GM18520 (cell line): ENCODE measurements at regions not wholly inside any gene's neighbourhood (a gene's known extent, or its start where the extent isn't known, plus 50 kb on each side); places are given as distances from the start of the nearest gene placed in this dataset.

Source experiments
- ATAC-seq: cut with Tn5 transposase; IDR thresholded peaks from one replicate; pipeline ENCODE4 v1.9.1; 2021; ENCODE audit not compliant: unreplicated experiment

- no peak for ATAC-seq
Observed at GRCh38 chr1:34650090-34650489, 104.8 kb upstream of the GJB5 start.

- no peak for ATAC-seq
Observed at GRCh38 chr1:34650800-34651199, 104.0 kb upstream of the GJB5 start.

DNA sequence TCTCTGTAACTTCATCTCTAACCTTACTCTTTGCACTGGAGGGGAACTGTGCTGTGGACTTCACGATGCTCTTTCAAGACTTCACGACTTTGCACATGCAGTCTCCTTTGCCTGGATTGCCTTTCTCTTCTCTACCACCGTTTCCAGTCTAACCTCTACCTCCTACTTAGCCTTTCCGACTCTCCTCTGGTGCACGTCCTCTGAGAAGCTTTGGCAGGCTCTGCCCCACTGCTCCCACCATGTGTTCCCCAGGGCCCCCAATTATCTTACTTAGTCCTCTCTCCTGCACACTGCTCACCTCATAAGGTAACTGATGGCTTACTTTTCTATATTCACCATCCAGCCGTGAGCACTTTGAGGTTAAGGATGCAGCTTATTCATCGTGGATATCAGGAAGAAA is 101.7 kb upstream of the GJB5 start:
- no peak for ATAC-seq

DNA sequence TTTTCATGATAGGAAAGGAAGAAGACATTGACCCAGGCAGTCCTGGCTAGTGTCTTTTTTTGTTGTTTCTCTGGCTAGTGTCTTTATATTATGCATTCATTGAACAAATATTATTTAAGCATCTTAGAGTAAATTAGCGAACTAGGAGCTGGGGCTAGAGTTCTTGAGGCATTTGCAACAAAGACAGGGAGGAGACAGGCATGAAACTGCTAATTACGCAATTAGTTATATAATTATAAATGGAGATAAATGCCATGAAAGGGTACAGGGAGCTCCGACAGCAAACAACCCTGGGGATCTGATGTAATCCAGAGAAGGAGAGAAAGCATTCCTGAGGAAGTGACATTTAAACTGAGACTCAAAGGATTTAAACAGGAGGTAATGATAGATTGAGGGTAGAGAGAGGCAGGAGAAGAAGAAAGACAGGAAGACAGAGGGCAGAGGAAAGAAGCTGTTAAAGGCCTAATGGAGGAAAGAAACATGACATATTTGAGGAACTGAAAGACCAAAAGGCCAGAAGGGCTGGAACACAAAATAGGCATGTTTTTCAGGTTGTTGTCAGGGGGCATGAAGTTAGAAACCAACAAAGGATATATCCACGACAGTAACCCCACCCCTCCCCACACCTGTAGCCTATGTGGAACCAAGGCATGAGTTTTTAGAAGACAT is 99.5 kb upstream of the GJB5 start:
- ATAC-seq = no peak

DNA sequence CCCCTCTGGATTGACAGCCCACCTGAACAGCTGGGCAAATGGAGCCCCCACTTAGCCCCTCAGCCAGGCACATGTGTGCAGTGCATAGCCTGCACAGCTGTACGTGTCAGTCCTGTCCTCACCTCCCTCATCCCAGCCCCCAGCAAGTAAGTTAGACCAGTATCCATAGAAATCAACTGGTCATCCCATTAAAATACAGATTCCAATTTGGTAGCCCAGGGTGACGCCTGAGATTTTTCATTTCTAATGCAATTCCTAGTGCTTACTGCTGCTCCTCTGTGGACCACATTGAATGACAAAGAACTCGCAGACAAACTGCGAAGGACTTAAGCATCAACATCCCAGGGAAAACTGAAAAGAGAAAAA is 99.0 kb upstream of the GJB5 start:
- no peak for ATAC-seq

GRCh38 chr1:34656299-34656698 is 98.5 kb upstream of the GJB5 start:
- ATAC-seq = no peak

DNA sequence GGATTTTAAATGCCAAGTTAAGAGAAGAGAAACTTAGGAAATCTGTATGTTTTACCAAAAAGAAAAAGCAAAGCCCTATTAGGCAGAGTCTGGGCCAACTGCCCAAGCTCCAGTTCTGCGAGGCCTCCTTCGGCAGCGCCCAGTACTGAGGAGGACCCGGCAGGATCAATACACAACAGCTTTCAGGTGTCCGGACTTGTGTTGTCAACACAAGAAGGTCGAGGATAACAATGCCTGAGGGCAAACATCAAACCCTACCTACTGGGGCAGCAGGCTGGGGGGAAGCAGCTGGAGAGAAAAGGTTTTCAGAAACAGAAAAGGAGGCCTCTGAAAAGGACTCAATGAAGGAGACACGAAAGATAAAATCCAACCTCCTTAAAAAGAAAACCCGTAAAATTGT is 98.1 kb upstream of the GJB5 start:
- no peak for ATAC-seq

GRCh38 chr1:34657266-34657665 is 97.6 kb upstream of the GJB5 start:
- no peak for ATAC-seq

DNA sequence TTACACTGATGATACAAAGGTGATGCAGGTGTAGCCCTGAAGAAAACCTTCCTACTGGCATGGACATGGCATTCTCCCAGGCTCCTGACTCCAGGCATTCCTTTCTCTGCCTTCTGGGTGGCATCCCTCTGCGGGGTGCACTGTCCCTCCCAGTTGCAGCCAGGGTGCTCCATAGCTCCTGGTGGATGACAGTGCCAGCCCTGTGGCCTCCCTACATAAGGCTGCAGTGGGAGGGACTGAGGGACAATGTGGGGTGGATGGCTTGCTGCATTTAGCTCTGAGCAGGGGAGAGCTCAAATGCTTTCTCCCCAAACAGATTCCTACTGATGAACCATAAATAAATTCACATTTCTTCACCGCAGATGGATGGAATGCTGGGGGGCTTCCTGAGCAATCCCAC is 97.0 kb upstream of the GJB5 start:
- no peak for ATAC-seq

DNA sequence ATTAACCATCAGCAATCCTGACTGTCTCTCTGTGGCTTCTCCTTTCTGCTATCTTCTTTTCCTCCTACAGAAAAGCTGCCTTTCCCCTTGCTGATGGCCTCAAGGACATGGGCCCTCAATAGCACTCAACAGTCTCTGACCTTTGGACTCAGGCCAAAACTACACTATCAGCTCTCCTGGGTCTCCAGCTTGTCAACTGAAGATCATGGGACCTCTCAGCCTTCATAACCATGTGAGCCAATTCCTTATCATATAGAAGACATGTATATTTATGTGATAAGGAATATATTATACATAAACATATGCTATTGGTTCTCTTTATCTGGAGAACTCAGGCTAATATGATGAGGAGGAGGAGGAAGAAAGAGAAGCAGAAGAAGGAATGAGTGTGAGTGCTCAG is 91.8 kb upstream of the GJB5 start:
- no peak for ATAC-seq

- ATAC-seq = no peak
Observed at GRCh38 chr1:34668063-34668462, 86.8 kb upstream of the GJB5 start.

- ATAC-seq = no peak
Observed at GRCh38 chr1:34670982-34671381, 83.9 kb upstream of the GJB5 start.

- no peak for ATAC-seq
Observed at GRCh38 chr1:34671887-34672286, 83.0 kb upstream of the GJB5 start.

- ATAC-seq = no peak
Observed at GRCh38 chr1:34681480-34682451, 73.1 kb upstream of the GJB5 start.

GRCh38 chr1:34682452-34683223 is 72.2 kb upstream of the GJB5 start:
- ATAC-seq = no peak

- no peak for ATAC-seq
Observed at GRCh38 chr1:34683616-34684015, 71.2 kb upstream of the GJB5 start.

- ATAC-seq = no peak
Observed at GRCh38 chr1:34684266-34684665, 70.6 kb upstream of the GJB5 start.

DNA sequence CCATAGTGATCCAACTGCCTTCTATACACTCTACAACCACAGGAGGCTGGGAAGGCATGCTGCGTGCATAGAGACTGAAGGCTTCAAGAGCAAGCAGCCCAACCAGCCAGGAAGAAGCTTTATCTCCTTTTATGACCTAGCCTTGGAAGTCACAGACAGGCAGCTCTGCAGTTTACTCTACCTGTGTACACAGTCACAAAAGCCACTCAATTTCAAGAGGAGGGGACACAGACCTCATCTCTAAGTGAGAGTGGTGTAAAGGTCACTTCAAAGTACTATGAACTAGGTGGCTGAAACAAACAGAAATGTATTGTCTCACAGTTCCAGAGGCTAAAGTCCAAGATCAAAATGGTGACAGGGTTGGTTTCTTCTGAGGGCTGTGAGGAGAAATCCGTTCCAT is 69.6 kb upstream of the GJB5 start:
- ATAC-seq = no peak

DNA sequence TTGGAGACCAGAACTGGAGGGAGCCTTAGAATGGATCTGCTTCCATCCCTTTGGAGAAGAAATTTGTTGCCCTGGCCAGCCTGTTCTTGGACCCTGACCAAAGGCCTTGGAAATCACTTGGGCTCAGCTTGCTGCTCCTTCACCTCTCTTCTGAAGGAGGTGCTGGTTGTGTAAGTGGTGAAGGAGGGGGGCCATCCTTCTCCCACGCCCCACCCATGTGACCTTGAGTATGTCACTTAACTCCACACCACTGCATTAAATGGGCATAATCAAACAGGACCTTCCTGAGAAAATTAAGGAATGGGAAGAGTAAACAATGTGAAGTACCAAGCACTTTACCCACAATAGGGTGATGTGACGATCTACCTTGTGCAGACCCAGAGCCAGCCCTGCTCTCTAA is 68.3 kb upstream of the GJB5 start:
- no peak for ATAC-seq

DNA sequence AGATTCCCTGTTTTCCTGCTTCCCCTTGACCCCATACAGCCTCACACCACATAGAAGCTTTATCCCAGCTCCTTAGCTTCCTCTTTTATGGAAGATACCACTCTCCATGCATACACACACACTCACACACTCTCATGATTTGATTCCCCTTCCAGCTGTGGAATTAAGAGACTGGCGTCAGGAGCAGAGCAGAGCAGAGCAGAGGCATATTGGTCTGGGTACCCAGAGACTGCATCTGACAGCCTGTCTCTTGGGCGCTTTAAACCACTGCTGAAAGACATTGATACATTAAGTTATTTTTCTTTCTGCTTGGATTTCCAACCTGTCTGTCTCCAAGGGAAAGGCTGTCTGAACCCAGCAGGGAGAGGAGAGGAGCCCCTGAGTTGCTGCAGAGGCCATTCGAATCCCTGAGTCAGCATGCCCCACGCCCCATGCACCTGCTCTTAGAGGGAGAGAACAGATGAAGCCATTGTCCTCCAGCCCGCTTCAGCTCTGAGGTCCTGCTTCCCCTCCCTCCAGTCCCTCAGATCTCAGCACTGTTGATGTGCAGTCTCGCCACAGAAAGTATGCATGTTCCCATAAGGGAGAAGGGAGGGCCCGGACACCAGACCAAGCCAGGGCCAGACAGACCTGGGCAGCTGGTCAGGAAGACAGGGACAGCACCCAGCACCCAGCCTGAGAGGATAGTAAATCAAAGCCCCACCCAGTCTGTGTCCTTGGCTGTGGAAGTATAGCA is 66.7 kb upstream of the GJB5 start:
- ATAC-seq = no peak

GRCh38 chr1:34690269-34690668 is 64.6 kb upstream of the GJB5 start:
- no peak for ATAC-seq
